A549 (cell line): ENCODE measurements at regions not wholly inside any gene's neighbourhood (a gene's known extent, or its start where the extent isn't known, plus 50 kb on each side); places are given as distances from the start of the nearest gene placed in this dataset.

Experiments used
- BHLHE40 ChIP-seq: IDR thresholded peaks from 2 replicates; pipeline ENCODE4 v1.6.1; 2012; ENCODE audit warnings: low read depth, low read length, inconsistent platforms
- CTCF ChIP-seq: fragments of >200 bp; sonication (Bioruptor Twin); formaldehyde crosslinking; IDR thresholded peaks from 3 replicates; pipeline ENCODE4 v1.5.1; 2016
- HDAC2 ChIP-seq: fragments of 200-600 bp; sonication (generic); IDR thresholded peaks from 2 replicates; pipeline ENCODE4 v1.6.1; 2016
- MAFK ChIP-seq: fragments of 450-650 bp; IDR thresholded peaks from 2 replicates; pipeline ENCODE4 v1.6.1; 2014; ENCODE audit not compliant: partially characterized antibody
- MAX ChIP-seq: IDR thresholded peaks from 2 replicates; pipeline ENCODE4 v1.6.1; 2012
- MAZ ChIP-seq: fragments of 150-350 bp; IDR thresholded peaks from 2 replicates; pipeline ENCODE4 v1.6.1; 2014; ENCODE audit warnings: antibody characterized with exemption, low read depth, low read length, borderline replicate concordance
- POLR2A ChIP-seq: IDR thresholded peaks from 2 replicates; pipeline ENCODE4 v1.6.1; 2012; ENCODE audit warnings: mild to moderate bottlenecking, low read length
- TP53 ChIP-seq: fragments of 250-450 bp; sonication (Bioruptor Pico); IDR thresholded peaks from 2 replicates; pipeline ENCODE4 v1.5.0; 2021; ENCODE audit warnings: mild to moderate bottlenecking, moderate library complexity

GRCh38 chr2:220579452-220579851 is 952.0 kb downstream of the SLC4A3 start:
- TF ChIP-seq CTCF (no peak), POLR2A (no peak), BHLHE40 (no peak), HDAC2 (no peak), MAFK (no peak), MAX (no peak), MAZ (no peak), TP53 (CRISPR knock-in tag) (no peak)
